ENCODE measurements at regions not wholly inside any gene's neighbourhood (a gene's known extent, or its start where the extent isn't known, plus 50 kb on each side); places are given as distances from the start of the nearest gene placed in this dataset.

DNA sequence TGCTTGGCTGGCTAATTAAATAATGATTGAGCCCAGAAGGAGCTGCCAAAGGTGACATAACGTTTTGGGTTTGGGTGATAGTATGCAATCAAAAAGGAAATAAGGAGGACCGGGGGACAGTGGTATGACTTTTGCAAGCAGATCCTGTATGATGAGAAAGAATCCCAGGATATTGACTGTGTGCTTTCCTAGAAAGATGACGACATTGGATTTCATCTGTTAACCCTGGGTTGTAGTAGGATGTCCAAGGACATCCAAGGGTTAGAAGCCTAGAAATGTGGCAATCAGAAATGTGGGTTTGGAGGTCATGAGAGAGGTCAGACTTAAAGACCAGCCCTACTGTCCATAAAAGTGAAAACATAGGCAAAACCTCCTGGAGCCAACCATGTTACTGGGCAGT lies 50.3 kb upstream of the HMHB1 start:
- DNase-seq: no peak

DNA sequence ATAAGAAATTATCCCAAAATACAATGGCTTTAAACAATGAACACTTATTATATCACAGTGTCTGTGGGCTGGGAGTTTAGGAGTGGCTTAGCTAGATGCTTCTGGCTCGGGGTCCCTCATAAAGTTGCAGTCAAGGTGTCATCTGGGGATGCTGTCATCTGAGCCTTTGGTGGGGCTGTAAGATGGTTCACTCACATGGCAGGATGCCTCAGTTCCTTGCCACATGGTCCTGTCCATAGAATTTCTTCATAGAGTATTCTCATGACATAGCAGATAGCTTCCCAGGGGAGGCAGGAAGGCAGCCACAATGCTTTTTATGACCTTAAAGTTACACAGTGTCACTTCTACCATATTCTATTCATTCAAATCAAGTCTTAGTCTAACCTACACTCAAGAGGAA lies 51.2 kb upstream of the HMHB1 start:
- DNase-seq: no peak

DNA sequence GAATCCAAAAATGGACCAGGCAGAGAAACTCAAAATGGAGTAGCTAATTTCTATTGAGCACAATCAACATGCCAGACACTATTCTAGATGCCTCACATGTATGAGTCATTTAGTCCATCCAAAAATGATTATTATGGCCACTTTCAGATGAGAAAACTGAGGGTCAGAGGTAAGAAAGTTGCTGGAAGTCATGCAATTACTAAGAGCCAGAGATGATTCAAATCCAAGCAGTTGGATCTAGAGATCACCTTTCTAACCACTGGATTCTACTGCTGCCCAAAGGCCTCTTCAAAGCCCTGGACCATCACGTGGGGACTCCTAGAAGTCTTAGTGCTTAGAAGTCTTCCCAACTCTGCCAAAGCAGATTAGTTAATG lies 51.8 kb upstream of the HMHB1 start:
- DNase-seq: no peak

DNA sequence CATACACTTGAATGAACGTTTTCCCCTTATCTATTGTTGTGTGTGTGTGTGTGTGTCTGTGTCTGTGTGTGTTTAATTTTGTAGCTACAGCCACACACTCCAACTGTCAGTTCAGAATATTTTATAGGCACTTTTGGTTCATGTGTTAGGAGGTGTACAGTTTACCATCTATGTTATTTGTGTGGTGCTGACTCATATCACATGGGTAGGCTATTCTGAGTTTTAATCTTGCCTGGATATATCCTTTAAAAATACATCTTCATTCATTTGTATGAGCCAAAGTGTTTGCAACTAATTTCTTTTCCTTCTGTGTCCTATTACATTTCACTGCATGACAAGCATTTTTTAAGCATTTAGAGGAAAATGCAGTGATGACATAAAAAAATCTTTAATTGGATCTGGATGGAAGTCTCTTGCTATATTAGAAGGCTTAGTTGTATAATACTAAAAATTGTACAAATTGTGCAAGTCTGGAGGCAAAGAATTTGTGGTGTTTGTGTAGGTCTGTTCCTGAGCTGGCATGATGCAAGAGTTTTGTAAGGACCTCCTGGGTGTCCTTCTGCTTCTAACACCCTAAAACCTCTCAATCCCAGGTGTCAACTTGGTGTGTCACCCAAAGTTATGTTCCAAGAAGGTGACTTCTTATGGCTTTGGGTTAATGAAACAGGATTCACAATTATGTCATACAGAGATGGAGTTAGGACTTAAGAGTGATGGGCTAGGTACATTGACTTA lies 52.4 kb upstream of the HMHB1 start:
- DNase-seq: no peak

DNA sequence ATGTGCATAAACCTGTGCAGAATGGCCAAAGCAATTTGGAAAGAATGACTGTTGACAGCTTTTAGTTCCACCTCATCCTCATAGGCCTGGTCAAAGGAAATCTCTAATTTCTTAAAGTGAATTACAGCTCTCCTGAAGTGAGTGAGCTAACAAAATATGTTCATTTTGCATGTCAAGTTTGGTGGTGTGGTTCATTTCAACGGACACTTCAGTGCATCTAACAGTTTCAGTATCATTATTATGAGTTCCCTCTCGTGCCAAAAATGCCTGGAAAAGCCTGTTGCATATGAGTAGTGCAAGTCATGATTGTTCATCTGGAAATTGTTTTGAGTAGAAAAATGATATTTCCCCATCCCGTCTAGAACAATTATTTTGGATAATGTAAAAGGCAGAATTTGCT lies 53.2 kb upstream of the HMHB1 start:
- no peak for DNase-seq

DNA sequence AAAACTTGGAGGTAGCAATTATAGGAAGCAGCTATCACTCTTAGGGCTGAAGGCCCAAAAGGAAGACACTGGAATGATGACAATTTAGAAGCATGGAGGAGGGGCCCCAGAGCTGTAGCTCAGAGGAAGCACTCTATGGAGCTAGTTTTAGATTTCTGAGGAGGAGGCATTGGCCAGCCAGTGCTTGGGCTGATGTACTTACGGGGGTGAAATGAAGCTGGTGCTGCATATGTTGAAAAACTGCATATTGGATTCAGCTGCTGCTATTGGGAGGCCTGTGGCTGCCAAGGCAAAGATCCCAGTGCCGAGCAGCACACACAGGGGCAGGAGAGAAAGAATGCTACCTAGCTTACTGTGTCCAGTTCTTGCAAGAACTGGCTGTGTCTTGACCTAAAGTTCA lies 53.9 kb upstream of the HMHB1 start:
- DNase-seq: no peak

DNA sequence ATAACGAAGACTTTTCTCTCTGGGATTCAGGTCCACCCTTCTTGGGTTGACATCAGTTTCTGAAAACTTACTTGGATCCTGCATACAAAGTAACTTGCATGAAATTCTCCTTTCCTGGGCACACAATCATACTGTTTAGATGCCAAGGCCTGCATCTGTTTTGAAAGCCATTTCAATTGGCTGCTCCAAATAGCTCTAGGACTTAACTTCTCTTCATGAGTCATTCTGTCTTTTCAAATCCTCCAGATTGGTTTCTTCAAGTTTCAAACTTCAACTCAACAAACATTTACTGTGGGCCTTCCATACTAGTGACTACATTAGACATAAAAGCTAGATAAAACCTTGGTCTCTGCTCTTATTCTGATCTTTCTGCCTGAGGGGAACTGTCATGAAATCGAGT lies 54.8 kb upstream of the HMHB1 start:
- no peak for DNase-seq

DNA sequence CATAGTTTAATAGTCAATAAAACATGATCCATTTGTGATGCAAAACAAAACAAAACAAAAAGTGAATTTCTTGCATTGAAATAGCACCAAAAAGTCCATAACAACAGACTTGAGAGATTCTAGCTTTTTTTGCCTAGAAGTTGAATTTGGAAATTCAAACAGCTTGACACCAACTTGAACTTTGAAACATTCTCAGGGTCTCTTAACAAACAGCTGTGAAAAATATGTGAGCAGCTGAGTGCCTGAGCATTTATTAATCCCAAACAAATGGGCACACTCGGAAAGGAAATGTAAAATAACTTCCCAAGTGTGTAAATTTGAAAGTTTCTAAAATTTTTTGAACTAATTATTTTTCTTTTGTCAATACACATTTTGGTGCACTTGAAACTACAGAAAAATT lies 56.0 kb upstream of the HMHB1 start:
- no peak for DNase-seq

DNA sequence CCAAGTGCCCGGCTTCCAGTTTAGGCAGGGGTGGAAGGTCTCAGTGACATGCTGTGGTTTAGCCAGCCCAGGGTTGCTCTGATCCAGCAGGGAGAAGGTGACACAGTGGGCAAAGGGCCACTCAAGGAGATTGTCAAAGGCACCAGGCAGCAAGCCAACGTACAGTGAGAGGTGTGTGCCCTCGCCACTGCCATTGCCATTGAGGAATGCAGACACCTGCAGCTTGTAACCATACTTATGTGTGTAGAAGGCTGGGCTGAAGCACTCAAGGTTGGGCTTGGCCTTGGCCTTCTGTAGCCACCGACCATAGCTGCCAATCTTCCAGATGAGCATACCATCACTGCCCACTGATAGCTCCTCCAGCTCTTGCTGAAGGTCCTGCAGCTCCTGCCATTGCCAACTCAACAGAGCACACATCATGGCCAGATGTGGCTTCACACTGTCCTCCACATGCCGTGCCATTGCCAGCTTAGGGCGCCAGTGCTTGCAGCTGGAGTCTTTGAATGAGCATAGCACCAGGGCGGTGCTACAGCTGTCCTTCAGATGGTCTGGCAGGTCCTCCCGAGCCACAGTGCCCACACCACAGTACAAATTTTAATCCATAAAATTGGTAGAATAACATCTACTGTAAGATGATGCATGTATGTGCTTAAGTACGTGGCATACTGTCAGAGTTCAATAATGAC lies 59.7 kb upstream of the HMHB1 start:
- no peak for DNase-seq

DNA sequence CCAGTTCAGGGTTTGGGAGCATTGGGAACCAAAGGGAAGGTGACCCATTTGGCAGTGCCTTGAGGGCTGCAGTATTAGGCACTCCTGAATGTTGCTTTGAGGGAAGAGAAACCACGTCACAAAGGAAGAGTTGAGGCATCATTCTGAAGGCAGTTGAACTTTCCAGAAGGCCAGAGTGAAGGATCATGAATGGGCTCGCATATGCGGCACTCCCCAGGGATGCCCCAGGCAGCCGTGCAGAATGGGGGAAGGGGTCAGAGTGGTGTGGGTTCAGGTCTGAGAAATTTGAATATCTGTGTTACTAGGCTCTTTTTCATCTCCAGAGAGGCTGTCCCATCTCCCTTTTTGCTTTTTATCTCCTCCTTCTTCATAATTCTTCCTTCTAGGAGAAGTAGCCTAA lies 60.6 kb upstream of the HMHB1 start:
- no peak for DNase-seq

DNA sequence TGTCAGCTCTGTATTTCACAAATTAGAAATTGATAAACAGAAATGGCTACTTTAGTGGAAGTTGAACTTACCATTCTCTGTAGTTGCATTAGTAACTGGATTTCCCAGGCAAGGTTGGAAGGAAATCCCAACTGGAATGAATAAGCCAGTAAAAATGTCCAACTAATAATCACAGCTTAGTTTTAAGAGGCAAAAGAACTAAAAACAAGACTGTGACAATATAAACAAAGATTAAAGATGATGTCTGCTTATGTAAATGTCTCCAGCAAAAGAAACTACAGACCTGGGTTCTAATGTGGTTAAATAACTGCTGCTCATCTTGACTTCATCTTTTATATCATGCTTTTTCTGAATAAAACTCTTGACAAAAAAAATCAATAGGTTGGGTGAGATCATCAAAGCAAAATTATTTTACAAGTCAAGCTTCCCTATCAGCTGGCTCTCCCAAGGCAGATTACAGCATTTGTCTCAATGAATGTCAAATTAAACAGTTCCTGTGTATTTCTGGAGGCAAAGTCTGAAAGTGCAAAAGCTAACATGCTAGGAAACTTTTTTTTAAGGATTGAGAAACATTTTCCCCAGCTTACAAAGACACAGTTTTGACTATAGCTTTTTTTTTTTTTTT lies 62.3 kb upstream of the HMHB1 start:
- no peak for DNase-seq

DNA sequence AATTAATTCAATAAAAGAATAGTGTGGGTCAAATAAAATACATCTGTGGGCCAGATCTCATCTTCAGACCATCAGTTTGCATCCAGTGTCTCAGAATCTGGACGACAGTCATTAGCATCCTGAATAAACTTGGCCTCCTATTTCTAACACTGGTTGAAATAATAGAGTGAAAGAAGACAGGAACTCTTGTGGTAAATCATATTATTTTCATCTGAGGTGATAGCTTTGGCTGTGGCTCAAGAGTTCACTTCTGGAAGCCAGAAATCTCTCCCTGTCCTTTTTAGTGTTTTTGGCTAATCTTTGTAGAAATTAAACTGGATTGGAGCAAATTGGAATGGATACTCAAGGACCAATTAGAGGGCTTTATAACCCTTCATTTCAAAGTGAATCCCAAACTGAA lies 63.4 kb upstream of the HMHB1 start:
- no peak for DNase-seq

DNA sequence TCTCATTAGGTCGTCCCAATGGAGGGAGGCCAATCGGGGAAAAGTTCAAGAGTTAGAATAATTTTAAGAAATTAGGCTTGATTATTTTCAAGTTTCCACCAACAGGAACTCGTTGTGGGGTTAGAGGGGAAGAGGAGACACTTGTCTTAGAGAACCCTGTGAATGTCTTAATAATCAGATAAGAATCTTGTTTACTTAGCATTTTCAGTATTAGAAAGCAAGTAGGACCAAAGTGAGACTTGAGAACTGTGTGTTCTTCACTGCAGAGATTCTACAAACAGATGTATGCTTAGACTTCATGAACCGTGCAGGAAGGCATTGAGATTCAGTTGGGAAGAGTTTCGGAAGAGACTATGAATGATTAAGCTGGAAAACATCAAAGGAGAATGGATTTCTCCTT lies 69.0 kb upstream of the HMHB1 start:
- DNase-seq: no peak

DNA sequence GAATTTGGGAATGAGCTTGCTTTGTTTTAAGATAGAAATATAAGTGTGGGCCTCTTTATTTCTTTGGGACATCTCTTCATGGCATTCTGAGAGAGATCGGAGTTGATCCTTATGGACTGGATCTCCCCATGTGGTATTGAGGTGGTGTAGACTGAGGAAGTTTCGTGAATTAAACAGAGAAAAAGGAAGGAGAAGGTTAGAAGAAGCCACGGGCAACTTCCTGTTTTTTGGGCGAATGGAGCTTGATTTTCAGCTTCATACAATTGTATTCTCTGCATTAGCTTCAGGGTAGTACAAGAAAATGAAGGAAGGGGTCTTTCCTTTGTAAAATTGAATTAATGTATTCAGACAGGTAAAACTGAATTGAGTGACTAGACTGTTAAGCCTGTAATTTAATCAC lies 70.5 kb upstream of the HMHB1 start:
- no peak for DNase-seq

DNA sequence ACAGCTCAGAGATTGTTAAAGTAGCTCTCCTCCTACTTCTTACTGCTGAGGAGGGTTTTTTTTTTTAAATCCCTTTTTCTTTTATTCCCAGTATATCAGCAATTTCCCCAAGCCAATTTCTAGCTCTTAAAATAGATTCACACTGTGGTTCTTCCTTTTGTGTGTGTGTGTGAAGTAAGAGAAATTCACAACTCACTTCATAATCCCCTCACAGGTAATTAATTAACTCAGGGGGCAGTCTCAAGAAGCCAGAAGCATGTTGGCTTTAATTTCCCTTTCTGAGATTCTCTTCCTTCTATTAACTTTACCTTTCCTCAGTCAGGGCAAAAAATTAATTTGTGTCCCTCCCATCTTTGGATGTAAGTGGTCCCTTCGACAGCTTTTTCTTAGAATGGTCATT lies 71.0 kb upstream of the HMHB1 start:
- no peak for DNase-seq

DNA sequence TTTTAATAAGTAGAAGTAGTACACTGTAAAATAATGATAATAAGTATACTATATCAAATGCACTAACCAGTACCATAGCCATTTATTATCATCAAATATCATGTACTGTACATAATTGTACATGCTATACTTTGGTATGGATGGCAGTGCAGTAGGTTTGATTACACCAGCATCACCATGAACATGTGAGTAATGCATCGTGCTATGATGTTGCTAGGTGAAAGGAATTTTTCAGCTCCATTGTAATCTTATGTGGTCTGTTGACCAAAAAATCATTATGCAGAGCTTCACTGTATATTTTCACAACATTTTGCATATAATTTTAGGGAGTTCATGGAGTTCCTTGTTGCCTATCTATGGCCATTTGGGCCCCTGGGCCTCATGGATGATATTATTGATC lies 72.2 kb upstream of the HMHB1 start:
- no peak for DNase-seq

DNA sequence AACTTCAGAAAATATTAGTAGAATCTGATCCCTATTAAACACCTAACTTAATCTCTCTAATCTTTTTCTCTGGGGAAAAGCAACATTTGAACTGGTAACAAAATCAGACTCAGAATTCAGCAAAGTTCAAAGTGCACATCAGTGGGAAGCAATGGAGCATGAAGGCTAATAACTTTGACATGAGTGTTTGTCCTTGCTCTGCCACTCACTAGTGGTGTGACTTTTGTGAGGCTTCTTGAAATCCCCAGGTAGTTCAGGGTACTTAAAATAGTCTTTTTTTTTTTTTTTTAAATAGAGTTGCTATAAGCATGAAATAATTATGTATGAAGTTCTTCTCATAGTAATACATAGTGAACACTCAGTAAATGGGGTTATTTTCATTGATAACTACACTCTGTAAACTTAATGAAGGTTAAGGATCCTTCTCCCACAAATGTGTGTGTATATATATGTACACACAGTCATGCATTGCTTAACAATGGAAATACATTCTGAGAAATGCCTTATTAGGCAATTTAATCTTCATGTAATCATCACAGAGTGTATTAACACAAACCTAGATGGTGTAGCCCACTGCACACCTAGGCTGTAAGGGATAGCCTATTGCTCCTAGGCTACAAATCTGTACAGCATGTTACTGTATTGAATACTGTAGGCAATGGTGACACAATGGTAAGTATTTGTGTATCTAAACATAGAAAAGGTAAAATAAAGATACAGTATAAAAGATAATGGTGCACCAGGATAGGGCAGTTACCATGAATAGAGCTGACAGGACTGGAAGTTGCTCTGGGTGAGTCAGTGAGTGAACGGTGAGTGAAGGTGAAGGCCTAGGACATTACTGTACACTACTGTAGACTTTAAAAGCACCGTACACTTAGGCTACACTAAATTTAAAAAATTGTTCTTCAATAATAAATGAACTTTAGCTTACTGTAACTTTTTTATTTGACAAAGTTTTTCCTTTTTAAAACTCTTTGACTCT lies 73.3 kb upstream of the HMHB1 start:
- DNase-seq: no peak

DNA sequence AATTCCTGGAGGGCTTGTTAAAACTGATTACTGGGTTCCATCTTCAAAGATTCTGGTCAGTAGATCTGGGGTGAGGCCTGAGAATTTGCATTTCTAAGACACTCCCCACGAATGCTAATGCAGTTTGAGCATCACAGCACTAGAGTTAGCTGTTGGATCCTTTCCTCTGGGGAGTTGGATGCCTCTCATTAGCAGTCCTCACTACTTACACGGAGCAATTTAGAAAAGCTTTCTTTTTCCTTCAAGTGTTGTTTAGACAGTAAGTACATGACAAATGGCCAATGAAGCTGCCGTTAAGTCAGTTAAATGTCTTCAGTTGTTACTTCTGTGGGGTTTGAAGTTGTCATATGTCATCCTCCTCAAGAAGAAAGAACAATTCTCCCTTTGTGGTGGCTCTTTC lies 74.9 kb upstream of the HMHB1 start:
- no peak for DNase-seq

DNA sequence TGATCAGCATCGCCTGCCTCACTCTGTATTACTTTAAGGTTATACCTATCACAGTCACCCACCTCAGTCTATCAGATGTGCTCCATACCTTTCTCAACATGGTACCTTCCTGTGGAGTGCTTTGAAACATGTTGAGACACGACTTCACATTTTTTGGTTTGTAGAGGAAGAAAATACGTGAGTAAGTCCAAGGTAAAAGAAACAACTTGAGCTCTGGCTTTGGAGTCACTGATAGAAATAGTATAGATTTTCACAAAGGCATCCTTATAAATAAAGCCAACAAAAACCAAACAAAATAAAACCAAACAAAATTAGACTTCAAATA lies 77.5 kb upstream of the HMHB1 start:
- DNase-seq: no peak

DNA sequence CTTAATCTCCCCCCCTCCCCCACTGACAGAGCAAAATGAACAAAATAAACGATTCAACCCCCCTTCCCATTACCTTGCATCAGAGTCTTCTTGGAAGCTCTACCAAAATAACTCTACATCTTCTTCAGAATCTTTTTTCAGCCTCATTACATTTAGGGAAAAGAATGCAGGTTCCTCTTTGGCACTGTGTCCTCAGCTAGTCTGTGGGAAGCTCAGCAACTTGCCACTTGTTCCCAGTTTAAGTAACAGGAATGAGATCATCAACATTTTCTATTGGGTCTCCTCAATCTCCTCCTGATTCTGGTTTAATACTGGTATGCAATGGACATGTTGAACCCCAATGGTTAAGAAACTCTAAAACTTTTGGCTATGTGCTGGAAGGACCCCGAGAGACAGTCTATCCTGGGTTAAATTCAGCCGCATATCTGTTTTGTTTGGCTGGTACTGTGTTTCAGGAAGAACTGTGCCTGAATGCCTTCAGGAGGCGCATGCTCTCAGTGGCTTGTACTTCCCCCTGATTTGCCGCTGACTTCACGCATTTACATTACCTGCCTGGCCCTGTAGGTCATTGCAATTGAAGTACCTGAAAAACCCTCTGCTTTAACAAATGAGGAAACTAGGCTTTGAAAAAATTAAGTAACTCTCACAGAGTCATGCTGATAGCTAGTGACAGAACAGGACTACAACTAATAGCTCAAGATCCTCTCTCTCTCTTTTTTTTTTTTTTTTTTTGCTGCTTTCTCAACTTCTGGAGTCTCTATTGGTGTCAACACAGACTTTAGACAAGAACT lies 78.1 kb upstream of the HMHB1 start:
- no peak for DNase-seq

DNA sequence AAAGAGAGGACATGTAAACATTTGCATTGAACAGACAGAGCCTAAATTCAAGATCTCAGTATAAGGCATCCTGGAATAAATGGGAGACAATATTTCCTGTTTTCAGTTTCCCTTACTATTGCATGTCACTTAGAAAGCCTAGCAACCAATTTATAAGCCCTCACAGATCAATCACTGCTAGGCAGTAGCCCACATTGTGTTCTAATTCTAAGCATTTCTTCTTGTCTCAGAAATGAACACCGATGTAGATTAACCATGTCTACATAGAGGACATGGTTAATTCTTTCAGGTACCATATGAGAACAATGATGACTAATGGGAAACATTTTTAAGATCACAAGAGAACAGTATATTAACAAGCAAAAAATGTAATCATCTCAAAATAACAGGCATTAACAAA lies 79.6 kb upstream of the HMHB1 start:
- DNase-seq: no peak

DNA sequence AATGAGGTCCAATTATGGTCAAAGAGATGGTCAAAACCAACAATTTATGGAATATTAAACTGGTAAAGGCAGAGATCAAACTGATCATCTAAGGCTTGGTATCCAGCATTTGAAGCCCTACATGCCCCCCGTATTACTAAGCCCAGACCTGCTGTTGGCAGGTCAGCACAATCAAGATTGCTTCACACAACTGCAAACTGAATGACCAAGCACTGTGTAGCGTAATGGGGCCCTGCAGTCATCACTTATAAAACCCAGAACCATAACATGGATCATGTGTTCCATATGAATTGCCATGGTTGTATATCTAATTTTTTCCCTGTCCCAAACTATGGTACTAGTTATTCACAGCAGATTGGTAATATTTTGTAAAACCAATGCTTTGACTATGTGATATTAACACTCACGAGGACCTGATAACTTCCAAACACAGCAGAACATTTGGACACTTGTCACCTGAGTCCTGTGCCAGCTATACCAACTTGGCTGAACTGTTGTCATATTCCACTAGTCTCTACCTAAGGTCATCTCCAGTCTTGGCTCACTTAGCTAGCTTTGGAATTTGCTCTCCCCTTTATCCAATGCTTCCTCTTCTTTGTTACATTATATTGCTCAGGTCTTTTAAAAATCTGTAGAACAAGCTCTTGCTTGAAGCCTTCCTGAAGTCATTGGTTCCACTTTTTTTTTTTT lies 81.7 kb upstream of the HMHB1 start:
- no peak for DNase-seq

Data from NCI-H1092 (cell line).